ENCODE measurements at regions not wholly inside any gene's neighbourhood (a gene's known extent, or its start where the extent isn't known, plus 50 kb on each side); places are given as distances from the start of the nearest gene placed in this dataset.
"Not testable (repeated sequence)": the region's sequence is repeated elsewhere in the genome, so short reads cannot be mapped to it uniquely, and the experiment has no call there.

- no peak overlapping the region for H3K4me3 Mint-ChIP-seq
- DNase-seq (ENCODE audit: low read depth, low spot score) = no peak
- peaks cover 3% of the 10 kb centered on the region for H3K4me1 Mint-ChIP-seq
- H3K27ac Mint-ChIP-seq (ENCODE audit: unreplicated experiment) = no peak overlapping the region
- TF ChIP-seq, protein P1, sequence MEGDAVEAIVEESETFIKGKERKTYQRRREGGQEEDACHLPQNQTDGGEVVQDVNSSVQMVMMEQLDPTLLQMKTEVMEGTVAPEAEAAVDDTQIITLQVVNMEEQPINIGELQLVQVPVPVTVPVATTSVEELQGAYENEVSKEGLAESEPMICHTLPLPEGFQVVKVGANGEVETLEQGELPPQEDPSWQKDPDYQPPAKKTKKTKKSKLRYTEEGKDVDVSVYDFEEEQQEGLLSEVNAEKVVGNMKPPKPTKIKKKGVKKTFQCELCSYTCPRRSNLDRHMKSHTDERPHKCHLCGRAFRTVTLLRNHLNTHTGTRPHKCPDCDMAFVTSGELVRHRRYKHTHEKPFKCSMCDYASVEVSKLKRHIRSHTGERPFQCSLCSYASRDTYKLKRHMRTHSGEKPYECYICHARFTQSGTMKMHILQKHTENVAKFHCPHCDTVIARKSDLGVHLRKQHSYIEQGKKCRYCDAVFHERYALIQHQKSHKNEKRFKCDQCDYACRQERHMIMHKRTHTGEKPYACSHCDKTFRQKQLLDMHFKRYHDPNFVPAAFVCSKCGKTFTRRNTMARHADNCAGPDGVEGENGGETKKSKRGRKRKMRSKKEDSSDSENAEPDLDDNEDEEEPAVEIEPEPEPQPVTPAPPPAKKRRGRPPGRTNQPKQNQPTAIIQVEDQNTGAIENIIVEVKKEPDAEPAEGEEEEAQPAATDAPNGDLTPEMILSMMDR (conservative IDR thresholded peaks at IDR 0.05) = no peak
- H3K27me3 Mint-ChIP-seq (ENCODE audit: low read depth) = no peaks in the 10 kb centered on the region
- H3K9me3 Mint-ChIP-seq = peaks cover 2% of the 10 kb centered on the region
- no peaks in the 10 kb centered on the region for H3K36me3 Mint-ChIP-seq (ENCODE audit: low read depth)
These were observed 308.8 kb upstream of the HS3ST5 start for GRCh38 chr6:114651611-114652010.

DNA sequence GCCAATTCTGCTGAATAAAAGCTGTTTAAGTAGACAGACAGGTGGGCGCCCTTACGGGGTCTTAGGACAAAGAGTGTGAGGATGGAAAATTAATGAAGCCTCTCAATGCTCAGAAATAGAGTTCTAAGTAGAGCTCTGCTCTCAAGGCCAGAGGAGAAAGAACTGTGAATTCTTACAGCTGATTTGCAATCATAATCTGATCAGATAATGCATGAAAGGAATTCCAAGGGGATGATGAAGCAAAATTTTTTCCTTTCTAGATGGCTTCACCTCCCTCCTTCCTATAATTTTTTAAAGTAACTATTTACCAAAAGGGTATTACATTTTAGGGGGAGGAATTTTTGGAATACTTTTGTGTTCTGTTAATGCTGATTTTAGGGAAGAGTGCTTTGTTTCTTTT, 308.1 kb upstream of the HS3ST5 start:
- Mint-ChIP-seq H3K4me1 (peaks cover 3% of the 10 kb centered on the region), H3K9me3 (peaks cover 2% of the 10 kb centered on the region), H3K4me3 (no peak overlapping the region), H3K36me3 (ENCODE audit: low read depth) (no peaks in the 10 kb centered on the region), H3K27ac (ENCODE audit: unreplicated experiment) (no peak overlapping the region), H3K27me3 (ENCODE audit: low read depth) (no peaks in the 10 kb centered on the region)
- no peak for DNase-seq (ENCODE audit: low read depth, low spot score)
- TF ChIP-seq, protein P1 (conservative IDR thresholded peaks at IDR 0.05) = no peak

GRCh38 chr6:114649298-114649697, 306.5 kb upstream of the HS3ST5 start:
- Mint-ChIP-seq H3K27ac (ENCODE audit: unreplicated experiment) (no peak overlapping the region), H3K4me3 (no peak overlapping the region), H3K4me1 (peaks cover 3% of the 10 kb centered on the region), H3K36me3 (ENCODE audit: low read depth) (no peaks in the 10 kb centered on the region), H3K27me3 (ENCODE audit: low read depth) (no peaks in the 10 kb centered on the region), H3K9me3 (peaks cover 2% of the 10 kb centered on the region)
- TF ChIP-seq, protein P1 (conservative IDR thresholded peaks at IDR 0.05) = no peak
- no peak for DNase-seq (ENCODE audit: low read depth, low spot score)

DNA sequence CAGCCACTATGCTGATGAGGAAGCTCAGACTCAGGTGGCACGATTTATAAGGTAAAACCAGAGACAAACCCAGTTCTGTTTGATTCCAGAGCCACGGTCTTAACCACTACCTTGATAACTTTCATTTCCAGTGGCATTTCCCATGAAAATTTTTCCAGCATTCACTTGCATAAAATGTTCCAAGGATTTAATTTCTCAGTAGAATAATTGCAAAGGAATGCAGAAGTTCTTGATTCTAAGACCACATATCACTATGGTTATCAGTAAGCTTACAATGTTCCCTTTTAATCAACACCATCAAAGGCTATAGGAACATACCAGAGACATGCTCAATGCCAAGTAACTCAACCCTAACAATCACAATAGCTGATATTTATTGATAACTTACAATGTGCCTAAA, 306.0 kb upstream of the HS3ST5 start:
- Mint-ChIP-seq H3K9me3 (peaks cover 2% of the 10 kb centered on the region), H3K27me3 (ENCODE audit: low read depth) (no peaks in the 10 kb centered on the region), H3K36me3 (ENCODE audit: low read depth) (no peaks in the 10 kb centered on the region), H3K27ac (ENCODE audit: unreplicated experiment) (no peak overlapping the region), H3K4me3 (no peak overlapping the region), H3K4me1 (peaks cover 3% of the 10 kb centered on the region)
- no peak for DNase-seq (ENCODE audit: low read depth, low spot score)
- TF ChIP-seq, protein P1 (conservative IDR thresholded peaks at IDR 0.05) = no peak

GRCh38 chr6:114638341-114638740, 295.5 kb upstream of the HS3ST5 start:
- no peaks in the 10 kb centered on the region for H3K36me3 Mint-ChIP-seq (ENCODE audit: low read depth)
- H3K9me3 Mint-ChIP-seq = no peaks in the 10 kb centered on the region
- DNase-seq (ENCODE audit: low read depth, low spot score) = no peak
- H3K4me1 Mint-ChIP-seq = no peaks in the 10 kb centered on the region
- no peaks in the 10 kb centered on the region for H3K27me3 Mint-ChIP-seq (ENCODE audit: low read depth)
- H3K4me3 Mint-ChIP-seq = no peak overlapping the region
- no peak overlapping the region for H3K27ac Mint-ChIP-seq (ENCODE audit: unreplicated experiment)
- TF ChIP-seq, protein P1 (conservative IDR thresholded peaks at IDR 0.05) = no peak

DNA sequence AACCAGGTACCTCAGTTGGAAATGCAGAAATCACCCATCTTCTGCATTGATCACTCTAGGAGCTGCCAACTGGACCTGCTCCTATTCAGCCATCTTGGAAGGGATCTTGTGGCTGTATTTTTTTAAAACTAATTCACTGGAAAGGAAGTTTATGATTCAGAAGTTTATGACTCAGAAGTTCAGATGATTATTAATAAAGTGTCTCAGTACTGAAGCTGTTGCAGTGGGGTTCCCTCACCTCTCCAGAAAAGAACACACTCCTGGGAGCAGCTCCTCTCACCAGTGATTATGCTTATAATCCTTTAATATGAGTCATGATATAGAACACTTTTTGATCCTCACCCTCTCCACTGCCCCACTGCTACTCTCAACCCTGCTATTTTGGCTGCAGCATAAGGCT, 291.2 kb upstream of the HS3ST5 start:
- no peak overlapping the region for H3K27ac Mint-ChIP-seq (ENCODE audit: unreplicated experiment)
- peaks cover 3% of the 10 kb centered on the region for H3K9me3 Mint-ChIP-seq
- TF ChIP-seq, protein P1 (conservative IDR thresholded peaks at IDR 0.05) = no peak
- no peak overlapping the region for H3K4me3 Mint-ChIP-seq
- no peaks in the 10 kb centered on the region for H3K27me3 Mint-ChIP-seq (ENCODE audit: low read depth)
- H3K36me3 Mint-ChIP-seq (ENCODE audit: low read depth) = no peaks in the 10 kb centered on the region
- no peak for DNase-seq (ENCODE audit: low read depth, low spot score)
- no peaks in the 10 kb centered on the region for H3K4me1 Mint-ChIP-seq

DNA sequence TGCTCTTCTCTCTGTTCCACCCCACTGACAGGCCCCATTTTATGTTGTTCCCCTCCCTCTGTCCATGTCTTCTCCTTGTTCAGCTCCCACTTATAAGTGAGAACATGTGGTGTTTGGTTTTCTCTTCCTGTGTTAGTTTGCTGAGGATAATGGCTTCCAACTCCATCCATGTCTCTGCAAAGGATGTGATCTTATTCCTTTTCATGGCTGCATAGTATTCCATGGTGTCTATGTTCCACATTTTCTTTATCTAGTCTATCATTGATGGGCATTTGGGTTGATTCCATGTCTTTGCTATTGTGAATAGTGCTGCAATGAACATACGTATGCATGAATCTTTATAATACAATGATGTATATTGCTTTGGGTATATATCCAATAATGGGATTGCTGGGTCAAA, 283.4 kb upstream of the HS3ST5 start:
- not testable (repeated sequence) for H3K4me3 Mint-ChIP-seq; H3K4me1 Mint-ChIP-seq; H3K9me3 Mint-ChIP-seq; DNase-seq (ENCODE audit: low read depth, low spot score); H3K27ac Mint-ChIP-seq (ENCODE audit: unreplicated experiment); H3K36me3 Mint-ChIP-seq (ENCODE audit: low read depth); H3K27me3 Mint-ChIP-seq (ENCODE audit: low read depth)

All from neural crest cell (in vitro differentiated cells).